GM19193 (cell line): ENCODE measurements at regions not wholly inside any gene's neighbourhood (a gene's known extent, or its start where the extent isn't known, plus 50 kb on each side); places are given as distances from the start of the nearest gene placed in this dataset.

ENCODE experiments used
- POLR2A ChIP-seq: IDR thresholded peaks from 4 replicates; pipeline ENCODE4 v1.6.1; 2011; ENCODE audit not compliant: insufficient read depth, insufficient read length; ENCODE audit errors: extremely low read depth

GRCh38 chr9:109918339-109919163, 138.6 kb downstream of the PALM2AKAP2 start:
- TF ChIP-seq POLR2A = no peak

- TF ChIP-seq POLR2A = no peak
These were observed 139.9 kb downstream of the PALM2AKAP2 start for GRCh38 chr9:109919736-109920408.

- no peak for TF ChIP-seq POLR2A
These were observed 142.8 kb downstream of the PALM2AKAP2 start for GRCh38 chr9:109922617-109923470.

GRCh38 chr9:109923471-109923760, 143.4 kb downstream of the PALM2AKAP2 start:
- TF ChIP-seq POLR2A = no peak

GRCh38 chr9:109923806-109924205, 143.8 kb downstream of the PALM2AKAP2 start:
- TF ChIP-seq POLR2A = no peak

GRCh38 chr9:109925799-109926198, 145.8 kb downstream of the PALM2AKAP2 start:
- no peak for TF ChIP-seq POLR2A

GRCh38 chr9:109926421-109926869, 146.4 kb downstream of the PALM2AKAP2 start:
- no peak for TF ChIP-seq POLR2A

GRCh38 chr9:109931623-109932022, 151.6 kb downstream of the PALM2AKAP2 start:
- TF ChIP-seq POLR2A = no peak

GRCh38 chr9:109934136-109934856, 154.3 kb downstream of the PALM2AKAP2 start:
- TF ChIP-seq POLR2A = no peak

GRCh38 chr9:109934857-109935215, 154.8 kb downstream of the PALM2AKAP2 start:
- TF ChIP-seq POLR2A = no peak

- TF ChIP-seq POLR2A = no peak
These were observed 155.5 kb downstream of the PALM2AKAP2 start for GRCh38 chr9:109935406-109936087.

GRCh38 chr9:109937861-109938453, 158.0 kb downstream of the PALM2AKAP2 start:
- TF ChIP-seq POLR2A = no peak

GRCh38 chr9:109939698-109940342, 159.8 kb downstream of the PALM2AKAP2 start:
- TF ChIP-seq POLR2A = no peak

GRCh38 chr9:109940561-109940960, 160.6 kb downstream of the PALM2AKAP2 start:
- no peak for TF ChIP-seq POLR2A

- TF ChIP-seq POLR2A = no peak
These were observed 161.8 kb downstream of the PALM2AKAP2 start for GRCh38 chr9:109941771-109942170.
